IMR-90 (cell line): ENCODE measurements at regions not wholly inside any gene's neighbourhood (a gene's known extent, or its start where the extent isn't known, plus 50 kb on each side); places are given as distances from the start of the nearest gene placed in this dataset.

ENCODE experiments used
- ATAC-seq: fragments of 200-7000 bp; cut with Tn5 transposase; 2 replicates; pipeline ENCODE4 v1.9.1; 2020; ENCODE audit warnings: low read depth, mild to moderate bottlenecking, moderate library complexity
- BruUV-seq: library from RNA; stranded (reverse); fragments of 400-500 nt; replicated peaks from 2 replicates; lab custom pipeline; 2021; lab: Mats Ljungman, UMichigan
- CTCF ChIA-PET: fragments of 300-600 bp; formaldehyde crosslinking; extraction: SDS; loops from one replicate; lab custom pipeline; 2021; ENCODE audit warnings: antibody characterized with exemption; lab: Yijun Ruan, JAX
- POLR2A ChIA-PET: fragments of 300-600 bp; sonication (Branson Sonifier 250); formaldehyde crosslinking; loops from one replicate; lab custom pipeline; 2022; ENCODE audit warnings: antibody characterized with exemption; ENCODE audit not compliant: unreplicated experiment; lab: Charles Lee
- DNase-seq: peaks from one replicate; pipeline ENCODE4 v3.0.0; 2013
- H2AFZ ChIP-seq: replicated peaks from 2 replicates; pipeline ENCODE3; 2013; ENCODE audit warnings: low read length, mild to moderate bottlenecking; ENCODE audit not compliant: poor library complexity
- H2AK5ac ChIP-seq: 2 replicates; pipeline ENCODE4 v1.6.1; 2013; ENCODE audit warnings: low read depth, low read length, inconsistent platforms
- H2AK9ac ChIP-seq: replicated peaks from 2 replicates; pipeline ENCODE3; 2013; ENCODE audit warnings: mild to moderate bottlenecking, low read depth, low read length, moderate library complexity; ENCODE audit not compliant: poor library complexity
- H2BK120ac ChIP-seq: 2 replicates; pipeline ENCODE4 v1.6.1; 2013; ENCODE audit warnings: low read depth, low read length, inconsistent platforms
- H2BK15ac ChIP-seq: 3 replicates; pipeline ENCODE4 v1.6.1; 2013; ENCODE audit warnings: low read depth, low read length, inconsistent platforms
- H2BK20ac ChIP-seq: 2 replicates; pipeline ENCODE4 v1.6.1; 2013; ENCODE audit warnings: low read depth, mild to moderate bottlenecking, inconsistent platforms, low read length, moderate library complexity
- H2BK5ac ChIP-seq: 2 replicates; pipeline ENCODE4 v1.6.1; 2013; ENCODE audit warnings: mild to moderate bottlenecking, low read depth, low read length, inconsistent platforms; ENCODE audit not compliant: poor library complexity, severe bottlenecking
- H3K14ac ChIP-seq: replicated peaks from 2 replicates; pipeline ENCODE4 v1.6.1; 2013; ENCODE audit warnings: low read depth, low read length, inconsistent platforms
- H3K18ac ChIP-seq: 2 replicates; pipeline ENCODE4 v1.6.1; 2013; ENCODE audit warnings: low read depth, low read length, control low read depth
- H3K23ac ChIP-seq: 2 replicates; pipeline ENCODE4 v1.6.1; 2013; ENCODE audit warnings: low read depth, low read length, inconsistent platforms
- H3K27ac ChIP-seq: 2 replicates; pipeline ENCODE4 v1.5.1; 2013; ENCODE audit warnings: mild to moderate bottlenecking, control low read depth, low read length; ENCODE audit not compliant: insufficient read depth
- H3K27me3 ChIP-seq: 2 replicates; pipeline ENCODE4 v1.6.1; 2013; ENCODE audit warnings: low read length; ENCODE audit not compliant: control insufficient read depth, insufficient read depth
- H3K36me3 ChIP-seq: 2 replicates; pipeline ENCODE4 v1.6.1; 2013; ENCODE audit warnings: low read length, mixed read lengths; ENCODE audit not compliant: control insufficient read depth, insufficient read depth
- H3K4ac ChIP-seq: 2 replicates; pipeline ENCODE4 v1.6.1; 2013; ENCODE audit warnings: low read depth, low read length, inconsistent platforms
- H3K4me1 ChIP-seq: 2 replicates; pipeline ENCODE4 v1.6.1; 2013; ENCODE audit warnings: low read length, mixed read lengths; ENCODE audit not compliant: control insufficient read depth, insufficient read depth
- H3K4me2 ChIP-seq: 2 replicates; pipeline ENCODE4 v1.6.1; 2013; ENCODE audit warnings: low read depth, mild to moderate bottlenecking, control low read depth, low read length, moderate library complexity
- H3K4me3 ChIP-seq: 2 replicates; pipeline ENCODE4 v1.5.1; 2013; ENCODE audit warnings: low read depth, mild to moderate bottlenecking, control low read depth, low read length, moderate library complexity; ENCODE audit not compliant: insufficient read depth
- H3K56ac ChIP-seq: 2 replicates; pipeline ENCODE4 v1.6.1; 2013; ENCODE audit warnings: low read length, inconsistent platforms; ENCODE audit not compliant: insufficient read depth; ENCODE audit errors: extremely low read depth
- H3K79me1 ChIP-seq, 2 experiments: 2 replicates each; pipeline ENCODE4 v1.6.1; 2013; ENCODE audit warnings: low read length in 2 of 2, inconsistent platforms in 1 of 2, low read depth in 1 of 2
- H3K9ac ChIP-seq: 2 replicates; pipeline ENCODE4 v1.6.1; 2013; ENCODE audit warnings: low read depth, low read length, control low read depth
- H3K9me1 ChIP-seq: 2 replicates; pipeline ENCODE4 v1.6.1; 2013; ENCODE audit warnings: low read length, inconsistent platforms; ENCODE audit not compliant: insufficient read depth
- H3K9me3 ChIP-seq: 2 replicates; pipeline ENCODE4 v1.6.1; 2013; ENCODE audit warnings: low read length; ENCODE audit not compliant: control insufficient read depth, insufficient read depth
- H4K20me1 ChIP-seq: 2 replicates; pipeline ENCODE4 v1.6.1; 2013; ENCODE audit warnings: low read length, inconsistent platforms; ENCODE audit not compliant: insufficient read depth
- H4K5ac ChIP-seq: 2 replicates; pipeline ENCODE4 v1.6.1; 2013; ENCODE audit warnings: mild to moderate bottlenecking, low read depth, low read length, control low read depth
- H4K8ac ChIP-seq, 2 experiments: 2 replicates each; pipeline ENCODE4 v1.6.1; 2013; ENCODE audit warnings: low read depth in 2 of 2, low read length in 2 of 2, control low read depth in 1 of 2, inconsistent platforms in 1 of 2
- H4K91ac ChIP-seq: 2 replicates; pipeline ENCODE4 v1.6.1; 2013; ENCODE audit warnings: low read depth, low read length, inconsistent platforms; ENCODE audit not compliant: insufficient read depth
- BHLHE40 ChIP-seq: fragments of 150-350 bp; IDR thresholded peaks from 2 replicates; pipeline ENCODE4 v1.6.1; 2016; ENCODE audit warnings: mild to moderate bottlenecking, low read depth, low read length
- CEBPB ChIP-seq: IDR thresholded peaks from 2 replicates; pipeline ENCODE4 v1.6.1; 2012; ENCODE audit warnings: low read depth, low read length, improper control_type of control experiment
- CHD1 ChIP-seq: IDR thresholded peaks from 2 replicates; pipeline ENCODE4 v1.6.1; 2012; ENCODE audit warnings: low read depth, low read length, improper control_type of control experiment
- ELK1 ChIP-seq: fragments of 150-350 bp; IDR thresholded peaks from 2 replicates; pipeline ENCODE4 v1.6.1; 2016; ENCODE audit warnings: low read depth, mild to moderate bottlenecking, low read length, moderate library complexity, borderline replicate concordance
- MAFK ChIP-seq: IDR thresholded peaks from 2 replicates; pipeline ENCODE4 v1.6.1; 2012; ENCODE audit warnings: low read depth, low read length, improper control_type of control experiment
- MXI1 ChIP-seq: IDR thresholded peaks from 2 replicates; pipeline ENCODE4 v1.6.1; 2012; ENCODE audit warnings: low read depth, mild to moderate bottlenecking, low read length, moderate library complexity, borderline replicate concordance
- RCOR1 ChIP-seq: IDR thresholded peaks from 2 replicates; pipeline ENCODE4 v1.6.1; 2012; ENCODE audit warnings: mild to moderate bottlenecking, low read length, improper control_type of control experiment; ENCODE audit not compliant: insufficient replicate concordance
- WGBS, 2 experiments: methylation state at CpG; one replicate each; pipeline versions ENCODE4 v1.1.5 to v1.1.7; 2013; ENCODE audit warnings: missing lambda C conversion rate in 2 of 2; ENCODE audit not compliant: insufficient read length in 1 of 2; ENCODE audit errors: extremely low coverage in 2 of 2; 5-methylcytosine and 5-hydroxymethylcytosine counted together
- dilution Hi-C: fragments of 300-500 bp; cut with HindIII; formaldehyde crosslinking; loops from one replicate; pipeline ENCODE4 v1.14.3; 2018; ENCODE audit warnings: low sequenced_read_pairs; ENCODE audit not compliant: unreplicated experiment
- in situ Hi-C: fragments of 300-500 bp; cut with MboI; formaldehyde crosslinking; loops from 3 replicates; pipeline ENCODE4 v1.14.3; 2019; ENCODE audit warnings: low sequenced_read_pairs, inconsistent platforms, mixed read lengths
- intact Hi-C: fragments of 100-400 bp; cut with micrococcal nuclease; formaldehyde crosslinking; loops from 2 replicates; pipeline ENCODE4 v1.10.0; 2022
- TF ChIP-seq, protein P1 (sequence below): fragments of 150-350 bp; IDR thresholded peaks from 2 replicates; pipeline ENCODE4 v1.6.1; 2017; ENCODE audit warnings: mild to moderate bottlenecking, antibody characterized with exemption, low read length, low read depth

- no peak overlapping the region for H3K4me2 ChIP-seq
- H4K5ac ChIP-seq, result no peak overlapping the region
- no peak overlapping the region for H2AFZ ChIP-seq
- H3K9me1 ChIP-seq, result no peaks in the 10 kb centered on the region
- no peak overlapping the region for H2BK20ac ChIP-seq
- no peak overlapping the region for H3K27ac ChIP-seq
- H4K91ac ChIP-seq, result no peak overlapping the region
- H2AK5ac ChIP-seq, result no peak overlapping the region
- dilution Hi-C loops, result no loop called here
- H3K18ac ChIP-seq, result no peak overlapping the region
- ChIA-PET CTCF (no interaction called here), POLR2A (no interaction called here)
- H3K27me3 ChIP-seq, result no peaks in the 10 kb centered on the region
- H3K36me3 ChIP-seq, result no peaks in the 10 kb centered on the region
- H4K20me1 ChIP-seq, result no peaks in the 10 kb centered on the region
- no peak overlapping the region for H3K56ac ChIP-seq
- intact Hi-C loops, result no loop called here
- DNase-seq (no peak), ATAC-seq (no peak)
- WGBS, 2 experiments, result 15% methylated on average over 5 of the region's 7 CpGs; no CpG with 5 or more reads in 1 of the 2 experiments
- H2BK5ac ChIP-seq, result no peak overlapping the region
- H3K4ac ChIP-seq, result no peak overlapping the region
- H3K4me1 ChIP-seq, result no peaks in the 10 kb centered on the region
- H4K8ac ChIP-seq, result no peak overlapping the region
- H3K79me1 ChIP-seq, result no peaks in the 10 kb centered on the region
- no peak overlapping the region for H2BK120ac ChIP-seq
- H2BK15ac ChIP-seq, result no peak overlapping the region
- H3K23ac ChIP-seq, result no peak overlapping the region
- no peak overlapping the region for H2AK9ac ChIP-seq
- no TSS peak for BruUV-seq
- H3K9ac ChIP-seq, result no peak overlapping the region
- in situ Hi-C loops, result no loop called here
- H3K9me3 ChIP-seq, result no peaks in the 10 kb centered on the region
- TF ChIP-seq CEBPB (no peak), MXI1 (no peak), RCOR1 (no peak), BHLHE40 (no peak), CHD1 (no peak), ELK1 (no peak), MAFK (no peak)
- TF ChIP-seq, protein P1, sequence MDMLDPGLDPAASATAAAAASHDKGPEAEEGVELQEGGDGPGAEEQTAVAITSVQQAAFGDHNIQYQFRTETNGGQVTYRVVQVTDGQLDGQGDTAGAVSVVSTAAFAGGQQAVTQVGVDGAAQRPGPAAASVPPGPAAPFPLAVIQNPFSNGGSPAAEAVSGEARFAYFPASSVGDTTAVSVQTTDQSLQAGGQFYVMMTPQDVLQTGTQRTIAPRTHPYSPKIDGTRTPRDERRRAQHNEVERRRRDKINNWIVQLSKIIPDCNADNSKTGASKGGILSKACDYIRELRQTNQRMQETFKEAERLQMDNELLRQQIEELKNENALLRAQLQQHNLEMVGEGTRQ, result no peak
- H3K14ac ChIP-seq, result no peak overlapping the region
- H3K4me3 ChIP-seq, result no peak overlapping the region
These were observed 717.6 kb downstream of the PTPRU start for GRCh38 chr1:29953961-29954360.
